GM19324 (cell line): ENCODE measurements at regions not wholly inside any gene's neighbourhood (a gene's known extent, or its start where the extent isn't known, plus 50 kb on each side); places are given as distances from the start of the nearest gene placed in this dataset.
"Not testable (repeated sequence)": the region's sequence is repeated elsewhere in the genome, so short reads cannot be mapped to it uniquely, and the experiment has no call there.

Experiments
- ATAC-seq: cut with Tn5 transposase; IDR thresholded peaks from one replicate; pipeline ENCODE4 v1.9.1; 2021; ENCODE audit warnings: mild to moderate bottlenecking, moderate library complexity; ENCODE audit not compliant: unreplicated experiment, low FRiP score

DNA sequence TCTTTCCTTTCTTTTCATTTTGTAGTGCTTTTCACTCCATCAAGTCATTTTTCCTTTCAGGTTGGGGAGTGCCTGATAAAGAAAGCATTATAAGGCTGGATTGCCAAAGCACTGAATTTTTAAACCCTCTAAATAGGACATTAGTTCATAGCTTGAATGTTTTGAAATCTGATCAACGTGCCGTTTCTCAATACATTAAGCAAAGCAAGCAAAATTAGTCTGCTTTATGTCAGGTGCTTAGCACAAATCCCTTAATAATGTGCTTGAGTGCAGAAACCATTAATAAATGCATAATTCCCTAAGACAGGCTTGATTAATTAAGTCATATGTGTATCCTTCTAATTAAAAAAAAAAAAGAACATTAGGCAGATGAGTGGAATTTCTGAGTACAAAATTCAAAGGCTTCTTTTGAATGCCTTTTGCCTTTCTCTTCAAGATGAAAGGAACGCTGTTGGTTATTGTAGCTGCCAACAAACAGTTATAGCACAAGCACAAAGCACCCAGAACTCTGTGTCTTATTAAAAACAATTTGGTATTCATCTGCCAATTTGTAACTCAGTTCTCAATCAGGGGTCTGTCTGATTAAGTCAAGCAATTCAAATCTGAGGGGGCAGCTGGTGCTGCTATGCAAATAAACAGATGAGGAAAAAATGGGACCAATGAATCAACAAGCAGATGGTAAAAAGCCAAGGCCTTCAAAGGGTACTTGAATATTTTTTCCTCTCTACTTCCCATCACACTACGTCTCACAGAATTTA lies 233.7 kb downstream of the TLE1 start:
- ATAC-seq, result no peak

DNA sequence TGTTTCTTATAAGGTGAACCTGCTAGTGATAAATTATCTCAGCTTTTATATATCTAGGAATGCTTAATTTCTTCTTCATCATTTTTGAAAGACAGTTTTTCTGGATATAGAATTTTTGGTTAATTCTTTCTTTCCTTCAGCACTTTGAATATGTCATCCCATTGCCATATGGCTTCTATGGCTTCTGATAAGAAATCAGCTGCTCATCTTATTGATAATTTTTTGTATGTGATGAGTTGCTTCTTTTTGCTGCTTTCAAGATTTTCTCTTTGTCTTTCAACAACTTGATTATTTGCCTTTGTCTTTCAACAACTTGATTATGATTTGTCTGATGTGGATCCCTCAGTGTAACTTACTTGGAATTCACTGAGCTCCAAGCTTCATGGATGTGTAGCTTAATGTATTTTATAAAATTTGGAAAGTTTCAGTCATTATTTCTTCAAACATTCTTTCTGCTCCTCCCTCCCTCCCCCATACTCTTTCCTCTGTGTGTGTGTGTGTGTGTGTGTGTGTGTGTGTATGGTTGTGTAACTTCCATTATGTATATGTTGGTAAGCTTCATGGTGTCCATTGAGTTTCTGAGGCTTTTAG lies 243.9 kb downstream of the TLE1 start:
- ATAC-seq, result no peak

DNA sequence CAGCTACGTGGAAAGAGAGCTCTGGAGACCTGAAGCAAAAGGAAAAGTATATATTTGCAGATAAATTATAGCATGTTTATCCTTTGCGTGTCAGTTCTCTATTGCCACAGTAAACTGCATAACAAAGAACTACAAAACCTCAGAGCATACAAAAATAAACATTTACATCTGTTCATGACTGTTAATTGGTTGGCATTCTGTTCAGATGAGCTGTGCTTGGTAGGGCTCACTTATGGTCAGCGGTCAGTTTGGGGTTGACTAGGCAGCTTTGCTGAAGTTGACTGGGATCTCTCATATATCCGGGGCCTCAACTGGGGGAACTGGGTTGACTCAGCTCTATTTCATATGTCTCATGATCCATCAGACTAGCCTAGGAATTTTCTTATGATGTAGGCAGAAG lies 257.7 kb downstream of the TLE1 start:
- ATAC-seq, result no peak

DNA sequence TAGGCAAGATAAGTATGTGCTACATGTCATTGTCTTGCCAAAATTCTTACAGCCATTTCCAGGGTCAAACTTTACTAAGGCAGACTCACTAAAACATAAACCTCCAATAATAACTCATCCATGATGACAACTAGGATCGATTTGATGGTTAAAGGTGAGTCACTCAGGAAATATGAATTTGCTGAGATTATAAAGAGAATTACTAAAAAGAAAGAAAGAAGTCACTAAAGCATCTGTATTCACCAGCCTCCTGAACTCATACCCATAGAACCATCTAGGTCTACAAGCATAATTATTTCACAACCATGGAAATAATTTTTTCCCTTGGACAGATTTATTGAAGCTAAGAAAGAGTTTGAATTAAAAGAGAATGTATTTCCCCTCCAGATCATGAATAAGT lies 258.6 kb downstream of the TLE1 start:
- ATAC-seq, result no peak

DNA sequence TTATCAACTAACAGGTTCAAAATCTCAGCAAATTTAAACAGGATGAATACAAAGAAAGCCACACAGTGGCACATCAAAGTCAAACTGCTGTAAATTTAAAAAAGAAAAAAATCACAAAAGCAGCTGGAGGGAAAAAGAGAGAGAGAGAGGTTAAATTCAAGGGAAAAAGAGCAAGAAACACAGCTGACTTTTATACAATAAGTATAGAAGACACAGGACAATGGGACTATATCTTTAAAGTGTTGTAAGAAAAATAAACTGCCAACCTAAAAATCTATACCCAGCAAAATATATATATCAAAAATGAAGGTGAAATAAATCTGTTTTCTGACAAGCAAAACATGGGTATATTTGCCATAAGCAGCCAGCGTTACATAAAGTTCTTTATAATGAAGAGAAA lies 261.5 kb downstream of the TLE1 start:
- ATAC-seq, result no peak

DNA sequence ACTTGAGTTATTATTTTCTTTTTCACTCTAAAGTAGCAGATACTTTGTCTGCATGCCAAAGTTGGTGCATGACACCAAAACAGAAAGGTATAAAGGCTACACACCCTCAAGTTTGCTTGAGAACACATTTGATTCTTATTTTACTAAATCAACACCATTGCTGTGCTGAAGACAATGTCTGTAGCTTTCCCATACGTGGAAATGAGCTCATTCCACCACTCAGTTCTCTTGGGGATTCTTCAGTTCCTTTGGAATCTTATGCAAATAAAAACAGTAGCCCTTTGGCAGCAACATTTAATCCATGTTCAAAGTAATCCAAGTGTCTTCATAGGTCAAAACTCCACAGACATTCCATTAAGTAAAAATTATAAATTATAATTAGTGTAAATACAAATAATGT lies 264.9 kb downstream of the TLE1 start:
- no peak for ATAC-seq

DNA sequence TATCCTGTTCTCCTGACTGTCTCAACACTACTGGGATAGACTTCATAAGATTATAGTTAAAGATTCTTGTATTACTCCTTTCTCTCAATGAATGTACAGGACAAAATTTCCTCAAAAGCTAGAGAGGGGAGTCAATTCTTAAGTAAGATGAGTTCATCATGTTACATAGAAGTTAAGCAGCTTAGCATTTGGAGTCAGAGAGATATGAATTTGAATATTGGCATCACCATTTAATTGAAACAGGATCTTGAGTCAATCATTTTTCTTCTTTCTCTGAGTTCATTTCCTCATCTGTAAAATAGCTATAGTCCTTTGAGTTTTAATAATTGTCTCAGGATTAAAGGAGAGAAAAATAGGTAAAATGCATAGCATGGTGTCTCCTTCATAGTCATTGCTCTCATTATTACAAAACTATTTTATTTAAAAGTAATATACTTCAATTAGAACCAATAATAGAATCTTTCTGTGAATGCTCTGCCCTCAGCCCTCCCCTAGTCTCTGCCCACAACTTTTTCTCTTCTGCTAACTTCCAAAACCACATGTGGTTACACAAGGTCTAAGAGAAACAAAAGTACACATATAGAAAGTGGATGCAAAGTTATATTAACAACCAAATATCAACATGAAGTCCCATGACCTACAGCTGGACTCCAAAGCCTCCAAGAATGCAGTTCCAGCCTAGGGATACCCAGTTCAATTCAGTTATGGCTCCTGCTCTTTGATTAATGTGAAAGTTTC lies 265.6 kb downstream of the TLE1 start:
- ATAC-seq, result no peak

DNA sequence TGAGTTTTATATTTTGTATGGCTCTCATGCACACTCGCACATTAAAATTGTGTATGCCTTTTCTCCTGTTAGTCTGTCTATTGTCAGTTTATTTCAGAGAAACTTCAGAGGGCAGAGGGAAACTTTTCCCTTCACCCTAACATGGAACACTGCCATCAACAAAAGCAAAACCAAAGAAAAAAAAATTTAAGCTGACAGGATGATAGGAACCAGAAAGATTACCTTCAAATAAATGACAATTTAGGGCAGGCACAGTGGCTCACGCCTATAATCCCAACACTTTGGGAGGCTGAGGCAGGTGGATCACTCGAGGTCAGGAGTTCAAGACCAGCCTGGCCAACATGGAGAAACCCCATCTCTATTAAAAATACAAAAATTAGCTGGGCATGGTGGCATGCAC lies 268.3 kb downstream of the TLE1 start:
- not testable (repeated sequence) for ATAC-seq

DNA sequence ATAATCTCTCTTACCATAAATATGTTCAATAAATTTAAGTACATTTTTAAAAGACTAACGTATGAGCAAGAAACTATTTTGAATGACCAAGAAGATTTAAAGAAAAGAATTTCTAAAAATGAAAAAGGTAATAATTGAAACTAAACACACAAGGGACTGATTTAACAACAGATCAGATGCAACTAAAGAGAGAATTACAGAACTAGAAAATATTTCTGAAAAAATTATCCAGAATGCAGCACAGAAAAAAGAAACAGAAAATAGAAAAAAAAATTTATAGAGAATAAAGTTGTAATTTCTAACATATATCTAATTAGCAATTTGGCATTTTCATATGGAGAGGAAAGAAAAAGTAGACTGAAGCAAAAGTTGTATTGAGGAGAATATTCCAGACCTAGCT lies 269.3 kb downstream of the TLE1 start:
- ATAC-seq, result no peak

DNA sequence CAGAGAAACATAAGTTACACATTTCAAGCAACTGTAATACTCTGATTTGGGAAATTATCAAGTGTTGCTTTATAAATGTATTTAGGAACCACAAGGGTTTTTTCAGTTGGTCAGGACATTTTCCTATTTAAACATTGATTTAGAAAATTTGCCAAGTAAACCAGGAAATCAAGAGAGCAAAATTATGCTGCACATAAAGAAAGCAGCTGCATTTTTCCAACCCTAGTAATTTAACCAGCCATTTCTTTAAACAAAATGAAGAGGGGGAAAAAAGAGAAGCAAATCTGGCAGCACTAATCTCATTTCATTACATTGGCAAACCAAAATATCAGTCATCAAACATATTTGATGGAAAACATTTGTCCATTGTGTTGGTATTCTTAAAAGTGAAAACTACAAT lies 271.4 kb downstream of the TLE1 start:
- no peak for ATAC-seq

DNA sequence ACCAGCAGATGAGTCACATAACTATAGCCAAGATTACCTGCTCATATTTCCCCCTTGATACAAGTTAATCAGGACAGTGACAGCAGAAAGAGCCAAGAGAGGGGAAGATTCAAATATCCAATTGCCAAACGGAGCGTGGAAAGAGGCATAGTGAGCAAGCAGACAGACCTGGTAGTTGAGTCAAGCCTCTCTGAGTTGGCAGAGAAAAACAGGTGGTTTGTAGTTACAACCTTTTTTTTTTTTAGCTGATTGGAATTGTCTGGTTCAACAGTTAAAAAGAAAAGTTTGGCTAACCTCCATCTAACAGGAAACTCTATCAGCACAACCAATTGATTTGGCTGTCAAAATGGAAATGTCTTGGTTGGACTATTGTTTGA lies 272.1 kb downstream of the TLE1 start:
- ATAC-seq, result no peak

DNA sequence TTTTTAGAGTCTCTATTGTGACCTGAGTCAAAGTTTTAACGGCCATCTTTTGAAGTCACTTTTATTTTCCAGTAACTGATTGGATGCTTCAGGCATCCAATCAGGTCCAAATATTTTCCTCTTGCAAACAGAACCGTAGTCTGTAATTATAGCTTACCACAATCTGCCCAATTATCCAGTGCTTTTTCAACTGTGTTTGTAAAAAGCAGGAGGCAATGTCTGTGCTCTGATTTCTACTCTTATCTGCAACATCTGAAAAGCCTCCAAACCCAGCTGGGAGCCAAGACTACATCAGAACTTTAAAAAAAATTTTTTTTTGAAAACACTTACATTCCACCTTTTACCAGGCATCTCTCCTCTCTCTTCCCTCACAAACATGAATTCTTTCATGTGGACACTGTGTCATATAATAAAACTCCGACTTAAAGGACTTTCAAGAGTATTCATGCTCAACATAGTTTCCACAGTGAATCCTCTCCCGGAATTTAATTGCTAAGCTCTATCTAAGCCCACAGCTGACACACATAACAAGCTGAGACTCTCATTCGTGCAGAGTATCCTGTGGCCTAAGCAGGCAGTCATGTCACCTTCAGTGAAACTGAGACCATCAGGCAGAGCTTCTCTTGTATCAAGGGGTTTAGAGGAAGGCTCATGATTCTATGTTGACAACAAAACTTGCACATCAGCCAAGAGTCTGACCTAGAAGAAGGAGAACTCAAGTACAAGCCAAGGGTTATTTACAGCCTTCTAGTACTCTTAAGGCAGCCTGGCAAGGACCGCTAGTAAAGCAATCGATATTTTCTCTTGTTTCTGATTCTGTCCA lies 272.7 kb downstream of the TLE1 start:
- ATAC-seq, result no peak

DNA sequence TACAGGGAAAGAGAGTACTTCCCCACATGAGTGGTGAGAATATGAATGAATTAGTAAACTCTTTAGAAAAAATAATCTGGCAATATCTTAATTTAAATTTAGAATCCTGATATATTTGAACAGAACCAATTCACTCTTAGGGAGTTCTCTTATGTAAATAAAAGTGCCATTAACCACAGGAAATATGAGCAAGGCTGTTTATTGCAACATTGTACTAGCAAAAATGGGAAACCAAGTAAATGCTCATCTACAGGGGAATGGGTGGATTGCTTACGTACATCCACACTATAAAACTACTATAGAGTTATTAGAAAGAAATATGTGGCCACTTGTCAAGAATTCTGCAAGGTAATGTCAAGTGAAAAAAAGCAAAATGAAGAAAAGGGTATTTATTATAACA lies 274.5 kb downstream of the TLE1 start:
- no peak for ATAC-seq

DNA sequence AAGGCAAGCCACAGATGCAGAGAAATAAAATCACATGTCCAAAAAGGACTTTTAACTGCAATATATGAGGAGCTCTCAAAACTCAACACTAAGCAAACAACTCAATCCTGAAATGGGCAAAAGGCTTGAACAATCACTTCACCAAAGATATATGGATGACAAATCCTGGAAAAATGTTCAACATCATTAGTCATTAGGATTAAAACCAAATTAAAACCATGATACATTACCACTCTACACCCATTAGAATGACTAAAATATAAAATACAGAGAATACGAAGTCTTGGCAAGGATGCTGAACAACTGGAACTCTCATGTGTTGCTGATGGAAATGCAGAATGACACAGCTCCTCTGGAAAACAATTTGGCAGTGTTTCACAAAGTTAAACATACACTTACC lies 277.4 kb downstream of the TLE1 start:
- no peak for ATAC-seq

DNA sequence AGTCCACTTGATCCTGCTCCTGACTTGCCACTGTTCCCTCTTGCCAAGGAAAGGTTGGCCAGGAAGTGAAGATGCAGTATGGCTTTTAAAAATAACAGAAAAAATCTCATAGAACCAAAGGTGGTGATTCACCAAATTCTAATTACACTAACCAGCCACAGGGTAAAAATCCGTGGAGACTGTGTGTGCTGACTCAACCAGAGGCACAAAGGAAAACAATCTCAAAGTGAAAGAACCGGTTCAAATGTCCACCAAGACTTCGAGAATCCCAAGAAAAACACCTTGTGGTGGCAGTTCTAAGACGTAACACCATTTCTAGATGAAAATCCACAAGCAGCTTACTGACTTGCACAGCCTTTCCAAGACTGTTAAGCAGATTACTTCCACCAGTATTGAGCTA lies 279.1 kb downstream of the TLE1 start:
- ATAC-seq, result no peak

DNA sequence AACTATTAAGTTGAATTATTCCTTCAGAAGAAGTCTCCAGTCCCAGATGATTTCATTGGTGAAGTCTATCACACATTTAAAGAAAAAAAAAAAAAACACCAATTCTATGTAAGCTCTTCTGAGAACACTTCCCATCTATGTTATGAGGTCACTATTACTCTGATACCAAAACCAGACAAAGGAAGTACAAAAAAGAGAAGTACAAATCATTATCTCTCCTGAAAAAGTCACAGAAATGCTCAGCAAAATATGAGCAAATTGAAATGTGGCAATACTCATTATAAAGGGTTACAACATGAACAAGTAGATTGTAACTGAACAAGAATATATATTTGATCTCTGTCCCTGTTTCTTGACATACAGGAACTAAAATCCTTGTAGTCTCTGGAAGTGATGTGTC lies 280.4 kb downstream of the TLE1 start:
- no peak for ATAC-seq

DNA sequence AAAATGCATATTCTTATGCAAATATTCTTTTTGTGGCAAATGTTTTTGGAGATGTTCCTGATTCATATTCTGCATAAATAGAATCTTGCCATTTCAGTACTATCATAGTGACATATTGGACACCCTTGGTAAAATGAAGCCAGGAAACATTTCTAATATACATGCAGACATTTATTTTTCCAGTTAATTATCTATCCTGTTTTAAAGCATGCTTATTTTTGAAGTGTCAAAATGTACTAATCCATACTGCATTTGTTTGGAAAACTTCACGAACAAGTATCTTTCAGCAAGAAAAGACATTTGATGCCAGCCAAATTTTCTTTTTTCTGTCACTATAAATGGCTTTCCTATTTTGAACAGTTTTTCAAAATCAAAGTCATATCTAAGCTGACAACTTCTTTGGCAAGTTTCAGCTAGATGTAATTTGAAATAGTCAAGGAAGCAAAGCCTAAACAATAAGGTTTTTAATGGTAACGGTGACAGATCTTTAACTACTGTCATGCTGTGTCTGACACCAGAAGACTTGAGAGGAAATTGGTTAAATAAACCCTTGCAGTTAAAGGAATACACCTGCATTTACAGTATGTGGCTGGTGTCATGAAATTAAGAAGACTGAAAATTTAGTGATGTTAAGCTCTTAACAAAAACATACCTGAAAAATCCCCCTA lies 284.3 kb downstream of the TLE1 start:
- no peak for ATAC-seq

DNA sequence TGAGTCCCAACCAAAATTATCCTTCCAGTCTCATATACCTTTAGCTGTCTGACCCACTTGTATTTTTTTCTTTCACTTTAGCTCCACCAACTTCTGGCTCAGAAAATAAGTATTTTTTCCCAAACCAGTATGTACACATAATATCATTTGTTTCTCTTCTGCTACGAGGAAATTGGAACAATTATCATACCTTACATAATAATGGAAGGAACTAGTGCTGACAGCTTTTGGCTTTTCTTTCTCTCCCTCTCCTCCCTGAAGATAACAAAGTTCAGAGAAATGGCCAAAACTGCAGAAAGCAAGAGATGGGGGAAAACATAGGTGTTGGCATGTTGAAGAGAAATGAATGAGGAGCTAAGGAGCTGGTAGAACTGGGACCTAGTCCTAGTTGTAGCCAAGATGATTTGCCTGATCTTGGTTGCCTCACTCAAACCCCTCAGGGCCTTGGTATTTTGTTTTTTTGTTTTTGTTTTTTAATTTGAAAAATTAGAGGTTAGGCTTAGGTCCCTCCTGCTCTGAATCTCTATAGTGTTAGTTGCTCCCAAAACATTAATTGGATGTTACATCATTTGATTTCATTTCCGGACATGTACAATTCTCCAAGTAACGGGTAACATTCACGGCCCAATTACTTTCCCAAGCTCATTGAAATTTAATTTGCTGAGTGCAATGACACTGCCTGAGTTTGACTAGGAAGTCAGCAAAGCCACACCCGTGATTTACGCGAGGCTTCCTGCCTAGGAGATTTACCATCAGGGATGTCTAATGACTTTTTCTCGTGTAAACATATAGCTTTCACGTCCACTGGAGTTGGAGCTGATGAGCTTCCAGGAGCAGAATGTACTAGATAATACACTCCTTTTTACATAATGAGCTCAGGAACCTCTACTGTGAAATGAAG lies 291.6 kb downstream of the TLE1 start:
- ATAC-seq, result no peak

DNA sequence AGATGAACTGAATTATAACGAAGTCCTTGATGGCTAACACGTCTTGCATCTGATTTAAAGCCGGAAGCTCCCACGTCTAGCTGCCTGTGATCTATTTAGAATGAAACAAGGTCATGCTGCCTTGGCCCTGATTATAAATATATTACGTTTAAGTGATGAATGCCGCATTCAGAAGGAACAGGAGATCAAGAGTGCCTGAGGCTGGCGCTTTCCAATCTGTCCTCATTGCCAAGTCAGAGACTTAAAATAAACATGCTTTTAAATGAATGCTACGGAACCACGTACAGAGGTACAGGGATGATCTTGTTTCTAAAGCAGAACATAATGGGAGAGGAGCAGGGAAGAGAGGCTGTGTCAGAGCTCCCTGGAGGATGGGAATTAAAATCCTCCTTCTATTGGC lies 292.8 kb downstream of the TLE1 start:
- no peak for ATAC-seq

DNA sequence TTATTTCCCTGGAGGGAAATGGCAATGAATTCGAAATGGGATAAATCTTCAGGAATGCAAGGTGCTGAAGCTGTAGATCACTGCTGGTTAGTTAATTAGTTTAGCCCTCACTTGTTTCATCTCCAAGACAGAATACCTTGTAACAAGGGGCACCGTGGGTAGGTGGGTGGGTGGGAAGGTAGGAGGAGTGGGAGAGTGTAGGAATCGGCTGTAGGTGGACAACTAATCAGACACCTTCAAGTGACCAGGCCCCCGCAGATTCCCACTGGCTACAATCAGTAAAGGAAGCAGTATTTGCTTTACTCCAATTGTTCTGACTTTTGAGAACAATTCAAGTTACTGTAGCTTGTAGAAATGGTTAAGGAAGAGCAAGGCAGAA lies 293.7 kb downstream of the TLE1 start:
- ATAC-seq, result no peak
